Nephron (organoid): ENCODE measurements at regions not wholly inside any gene's neighbourhood (a gene's known extent, or its start where the extent isn't known, plus 50 kb on each side); places are given as distances from the start of the nearest gene placed in this dataset.

Source experiments
- H3K27ac Mint-ChIP-seq, 3 experiments: 2 replicates each; pipeline ENCODE4 v1.8.0; 2020; ENCODE audit warnings: mixed read lengths in 3 of 3, mild to moderate bottlenecking in 2 of 3, moderate library complexity in 1 of 3
- H3K27me3 Mint-ChIP-seq: 2 replicates; pipeline ENCODE4 v1.8.0; 2021; ENCODE audit warnings: low read depth, mild to moderate bottlenecking, moderate library complexity, mixed read lengths
- H3K36me3 Mint-ChIP-seq: 2 replicates; pipeline ENCODE4 v1.8.0; 2020; ENCODE audit warnings: low read depth, mixed read lengths
- H3K4me1 Mint-ChIP-seq: 2 replicates; pipeline ENCODE4 v1.8.0; 2020; ENCODE audit warnings: mixed read lengths
- H3K4me3 Mint-ChIP-seq, 3 experiments: 2 replicates each; pipeline ENCODE4 v1.8.0; 2020; ENCODE audit warnings: mild to moderate bottlenecking in 3 of 3, mixed read lengths in 3 of 3, moderate library complexity in 2 of 3
- H3K9me3 Mint-ChIP-seq: 2 replicates; pipeline ENCODE4 v1.8.0; 2020; ENCODE audit warnings: mixed read lengths
- CTCF ChIP-seq, 3 experiments: fragments of 200-600 bp; sonication (generic); IDR thresholded peaks; one replicate each; pipeline ENCODE4 v1.5.0; 2021; ENCODE audit warnings: antibody characterized with exemption in 3 of 3; ENCODE audit not compliant: unreplicated experiment in 3 of 3

GRCh38 chr5:111855356-111855755 lies 98.4 kb upstream of the NREP start:
- peaks cover 35% of the 10 kb centered on the region for H3K4me1 Mint-ChIP-seq
- H3K9me3 Mint-ChIP-seq: no peaks in the 10 kb centered on the region
- H3K27ac Mint-ChIP-seq: peak overlapping the region; percentile 49 to 61 (median 54)
- H3K27me3 Mint-ChIP-seq: no peaks in the 10 kb centered on the region
- H3K4me3 Mint-ChIP-seq: no peak overlapping the region
- no peaks in the 10 kb centered on the region for H3K36me3 Mint-ChIP-seq
- TF ChIP-seq CTCF (IDR thresholded peaks at IDR 0.05; ENCODE audit: unreplicated experiment in 3 of 3): no peak

- Mint-ChIP-seq H3K4me1 (peaks cover 24% of the 10 kb centered on the region), H3K9me3 (no peaks in the 10 kb centered on the region), H3K4me3 (no peak overlapping the region), H3K27ac (peak overlapping the region in 2 of 3 experiments; percentile 29 to 34), H3K36me3 (no peaks in the 10 kb centered on the region), H3K27me3 (no peaks in the 10 kb centered on the region)
- TF ChIP-seq CTCF (IDR thresholded peaks at IDR 0.05; ENCODE audit: unreplicated experiment in 3 of 3): no peak
Observed at GRCh38 chr5:111854186-111854585, 97.2 kb upstream of the NREP start.

- Mint-ChIP-seq H3K4me1 (peaks cover 19% of the 10 kb centered on the region), H3K9me3 (no peaks in the 10 kb centered on the region), H3K27me3 (no peaks in the 10 kb centered on the region), H3K27ac (peak overlapping the region in 2 of 3 experiments; percentile 29 to 34), H3K4me3 (no peak overlapping the region), H3K36me3 (no peaks in the 10 kb centered on the region)
- no peak for TF ChIP-seq CTCF (IDR thresholded peaks at IDR 0.05; ENCODE audit: unreplicated experiment in 3 of 3)
Observed at GRCh38 chr5:111853748-111854147, 96.8 kb upstream of the NREP start.

- Mint-ChIP-seq H3K4me1 (peaks cover 15% of the 10 kb centered on the region), H3K9me3 (no peaks in the 10 kb centered on the region), H3K27me3 (no peaks in the 10 kb centered on the region), H3K27ac (no peak overlapping the region), H3K36me3 (no peaks in the 10 kb centered on the region), H3K4me3 (no peak overlapping the region)
- TF ChIP-seq CTCF (IDR thresholded peaks at IDR 0.05; ENCODE audit: unreplicated experiment in 3 of 3): no peak
Observed at GRCh38 chr5:111851631-111852548, 94.9 kb upstream of the NREP start.

GRCh38 chr5:111848476-111848875 lies 91.5 kb upstream of the NREP start:
- H3K9me3 Mint-ChIP-seq: no peaks in the 10 kb centered on the region
- no peak for TF ChIP-seq CTCF (IDR thresholded peaks at IDR 0.05; ENCODE audit: unreplicated experiment in 3 of 3)
- H3K27ac Mint-ChIP-seq: peak overlapping the region in 1 of 3 experiments; percentile 62
- peaks cover 6% of the 10 kb centered on the region for H3K4me1 Mint-ChIP-seq
- no peaks in the 10 kb centered on the region for H3K36me3 Mint-ChIP-seq
- no peak overlapping the region for H3K4me3 Mint-ChIP-seq
- no peaks in the 10 kb centered on the region for H3K27me3 Mint-ChIP-seq
